Prostate gland (tissue), 2 donors: ENCODE measurements at regions not wholly inside any gene's neighbourhood (a gene's known extent, or its start where the extent isn't known, plus 50 kb on each side); places are given as distances from the start of the nearest gene placed in this dataset.

Experiments
- DNase-seq: peaks from one replicate; pipeline ENCODE4 v3.0.0-alpha.2; 2019; ENCODE audit warnings: low spot score
- H3K27ac ChIP-seq, 2 donors: fragments of 200-600 bp; sonication (generic); 2 replicates each; pipeline ENCODE4 v1.5.1; 2017 to 2019
- H3K27me3 ChIP-seq: fragments of 200-600 bp; sonication (generic); replicated peaks from 2 replicates; pipeline ENCODE4 v1.5.1; 2019; ENCODE audit not compliant: insufficient read depth
- H3K36me3 ChIP-seq, 2 donors: fragments of 200-600 bp; sonication (generic); 1 replicate in 1 of 2; 2 replicates in 1 of 2; pipeline versions ENCODE4 v1.5.1 to v1.8.1; 2017 to 2019
- H3K4me1 ChIP-seq: fragments of 200-600 bp; sonication (generic); replicated peaks from 2 replicates; pipeline ENCODE4 v1.5.1; 2019
- H3K4me3 ChIP-seq, 2 donors: fragments of 200-600 bp; sonication (generic); 2 replicates each; pipeline ENCODE4 v1.5.1; 2017 to 2019
- H3K9me3 ChIP-seq: fragments of 200-600 bp; sonication (generic); 2 replicates; pipeline ENCODE4 v1.5.1; 2017
- POLR2A ChIP-seq: fragments of 450-650 bp; IDR thresholded peaks from one replicate; pipeline ENCODE4 v1.6.1; 2016; ENCODE audit warnings: antibody characterized with exemption, mild to moderate bottlenecking
- POLR2AphosphoS5 ChIP-seq: sonication (generic); formaldehyde crosslinking; IDR thresholded peaks from one replicate; pipeline ENCODE4 v1.6.1; 2017; ENCODE audit warnings: antibody characterized with exemption
- WGBS: methylation state at CpG from one replicate; pipeline ENCODE4 v1.1.5; 2018; 5-methylcytosine and 5-hydroxymethylcytosine counted together
- intact Hi-C: fragments of 100-400 bp; cut with DNase I; formaldehyde crosslinking; loops from one replicate; pipeline ENCODE4 v1.14.2; 2022
- TF ChIP-seq, protein P1 (sequence below), 4 experiments: fragments of 200-600 bp in 2 of 4; fragments of 450-650 bp in 2 of 4; sonication (generic) in 2 of 4; IDR thresholded peaks; 1 replicate in 3 of 4; 2 replicates in 1 of 4; pipeline ENCODE4 v1.5.1; 2016 to 2019; ENCODE audit warnings: antibody characterized with exemption in 4 of 4, mild to moderate bottlenecking in 2 of 4, moderate library complexity in 2 of 4

DNA sequence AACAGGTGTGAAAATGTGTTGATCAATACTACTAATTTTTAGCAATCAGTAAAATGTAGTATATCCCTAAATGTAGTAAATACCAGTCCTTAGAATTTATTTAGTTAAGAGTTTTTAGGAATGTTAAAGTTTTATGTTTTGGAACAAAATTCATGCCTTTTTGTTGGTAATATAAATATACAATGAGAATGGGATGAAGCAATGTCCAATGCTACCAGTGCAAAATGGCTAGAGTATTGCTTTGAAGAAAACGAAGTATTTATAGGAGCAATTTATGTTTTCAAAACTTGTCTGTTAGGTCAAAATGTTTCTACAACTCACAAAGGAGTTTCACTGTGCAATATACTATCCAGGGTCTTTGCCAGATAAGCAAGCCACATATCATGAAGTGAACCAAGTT lies 851.5 kb downstream of the PCDH18 start:
- intact Hi-C loops, result no loop called here
- Histone ChIP-seq H3K9me3 (no peaks in the 10 kb centered on the region), H3K4me3 (no peak overlapping the region), H3K27ac (no peak overlapping the region), H3K4me1 (no peaks in the 10 kb centered on the region), H3K36me3 (no peaks in the 10 kb centered on the region), H3K27me3 (no peaks in the 10 kb centered on the region)
- TF ChIP-seq POLR2AphosphoS5, result no peak
- no peak for TF ChIP-seq POLR2A
- TF ChIP-seq, protein P1, sequence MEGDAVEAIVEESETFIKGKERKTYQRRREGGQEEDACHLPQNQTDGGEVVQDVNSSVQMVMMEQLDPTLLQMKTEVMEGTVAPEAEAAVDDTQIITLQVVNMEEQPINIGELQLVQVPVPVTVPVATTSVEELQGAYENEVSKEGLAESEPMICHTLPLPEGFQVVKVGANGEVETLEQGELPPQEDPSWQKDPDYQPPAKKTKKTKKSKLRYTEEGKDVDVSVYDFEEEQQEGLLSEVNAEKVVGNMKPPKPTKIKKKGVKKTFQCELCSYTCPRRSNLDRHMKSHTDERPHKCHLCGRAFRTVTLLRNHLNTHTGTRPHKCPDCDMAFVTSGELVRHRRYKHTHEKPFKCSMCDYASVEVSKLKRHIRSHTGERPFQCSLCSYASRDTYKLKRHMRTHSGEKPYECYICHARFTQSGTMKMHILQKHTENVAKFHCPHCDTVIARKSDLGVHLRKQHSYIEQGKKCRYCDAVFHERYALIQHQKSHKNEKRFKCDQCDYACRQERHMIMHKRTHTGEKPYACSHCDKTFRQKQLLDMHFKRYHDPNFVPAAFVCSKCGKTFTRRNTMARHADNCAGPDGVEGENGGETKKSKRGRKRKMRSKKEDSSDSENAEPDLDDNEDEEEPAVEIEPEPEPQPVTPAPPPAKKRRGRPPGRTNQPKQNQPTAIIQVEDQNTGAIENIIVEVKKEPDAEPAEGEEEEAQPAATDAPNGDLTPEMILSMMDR (IDR thresholded peaks at IDR 0.05), result no peak
- no peak for DNase-seq
- WGBS, result 62% methylated on average over 1 of the region's 1 CpG

DNA sequence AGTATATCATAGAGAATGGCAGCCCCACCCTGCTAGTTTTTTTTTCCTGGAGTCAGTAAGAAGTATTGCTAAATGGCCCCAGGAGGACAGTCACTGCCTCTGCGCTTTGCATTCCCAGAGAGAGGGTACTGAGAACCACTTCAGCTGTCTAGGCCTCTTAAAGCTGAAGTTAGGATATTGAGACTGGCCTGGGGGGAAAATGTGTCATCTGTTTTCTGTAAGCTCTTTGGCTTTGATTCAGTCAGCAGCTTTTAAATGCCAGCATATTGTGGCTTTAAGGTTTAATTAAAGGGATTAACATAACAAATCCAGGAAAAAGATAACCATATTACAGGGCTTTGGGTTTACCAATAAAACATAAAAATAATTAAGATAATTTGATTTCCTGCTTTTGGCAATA lies 852.0 kb downstream of the PCDH18 start:
- no peak overlapping the region for H3K4me3 ChIP-seq
- WGBS, result 79% methylated on average over 1 of the region's 1 CpG
- TF ChIP-seq, protein P1 (IDR thresholded peaks at IDR 0.05), result no peak
- TF ChIP-seq POLR2AphosphoS5, result no peak
- TF ChIP-seq POLR2A, result no peak
- H3K27me3 ChIP-seq, result no peaks in the 10 kb centered on the region
- H3K36me3 ChIP-seq, result no peaks in the 10 kb centered on the region
- intact Hi-C loops, result no loop called here
- H3K9me3 ChIP-seq, result no peaks in the 10 kb centered on the region
- H3K4me1 ChIP-seq, result no peaks in the 10 kb centered on the region
- DNase-seq, result no peak
- H3K27ac ChIP-seq, result no peak overlapping the region

DNA sequence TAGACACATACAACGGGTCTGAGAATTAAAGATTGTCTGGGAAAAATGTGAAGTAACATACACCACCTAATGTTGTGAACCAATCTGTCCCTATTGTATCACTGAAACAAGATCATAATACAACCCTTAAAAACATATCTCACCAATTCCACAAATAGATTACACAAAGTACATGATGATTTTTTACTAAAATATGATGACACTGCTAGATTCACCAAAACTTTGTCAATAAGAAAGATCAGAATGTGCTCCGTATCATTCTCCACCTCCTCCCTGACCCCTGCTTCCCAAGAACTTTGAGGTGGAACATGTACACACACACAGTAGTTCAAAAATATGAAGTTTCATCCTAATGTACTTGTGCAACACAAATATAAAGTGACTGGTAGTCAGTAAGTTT lies 862.0 kb downstream of the PCDH18 start:
- Histone ChIP-seq H3K9me3 (no peaks in the 10 kb centered on the region), H3K27me3 (no peaks in the 10 kb centered on the region), H3K4me1 (no peaks in the 10 kb centered on the region), H3K27ac (no peak overlapping the region), H3K36me3 (no peaks in the 10 kb centered on the region), H3K4me3 (no peak overlapping the region)
- TF ChIP-seq, protein P1 (IDR thresholded peaks at IDR 0.05), result no peak
- TF ChIP-seq POLR2A (no peak), POLR2AphosphoS5 (no peak)
- no peak for DNase-seq
- intact Hi-C loops, result no loop called here
- 66% methylated on average over 2 of the region's 2 CpGs for WGBS

DNA sequence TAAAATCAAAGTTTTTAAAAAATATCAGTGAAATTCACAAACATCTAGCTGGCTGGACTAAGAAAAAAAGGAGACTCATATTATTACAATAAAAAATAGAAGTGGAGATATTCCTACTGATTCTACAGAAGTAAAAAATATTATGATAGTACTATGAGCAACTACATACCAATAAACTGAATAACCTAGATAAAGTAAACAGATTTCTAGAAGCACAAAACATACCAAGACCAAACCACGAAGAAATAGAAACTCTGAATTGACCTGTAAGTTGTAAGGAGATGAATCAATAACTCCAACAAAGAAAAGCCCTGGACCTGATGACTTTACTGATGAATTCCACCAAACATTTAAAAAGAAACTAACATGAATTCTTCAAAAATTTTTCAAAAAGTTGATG lies 867.3 kb downstream of the PCDH18 start:
- Histone ChIP-seq H3K27ac (no peak overlapping the region), H3K9me3 (no peaks in the 10 kb centered on the region), H3K4me1 (no peaks in the 10 kb centered on the region), H3K4me3 (no peak overlapping the region), H3K27me3 (no peaks in the 10 kb centered on the region), H3K36me3 (no peaks in the 10 kb centered on the region)
- no peak for TF ChIP-seq POLR2AphosphoS5
- TF ChIP-seq POLR2A, result no peak
- TF ChIP-seq, protein P1 (IDR thresholded peaks at IDR 0.05), result no peak
- 41% methylated on average over 1 of the region's 1 CpG for WGBS
- DNase-seq, result no peak
- intact Hi-C loops, result no loop called here

DNA sequence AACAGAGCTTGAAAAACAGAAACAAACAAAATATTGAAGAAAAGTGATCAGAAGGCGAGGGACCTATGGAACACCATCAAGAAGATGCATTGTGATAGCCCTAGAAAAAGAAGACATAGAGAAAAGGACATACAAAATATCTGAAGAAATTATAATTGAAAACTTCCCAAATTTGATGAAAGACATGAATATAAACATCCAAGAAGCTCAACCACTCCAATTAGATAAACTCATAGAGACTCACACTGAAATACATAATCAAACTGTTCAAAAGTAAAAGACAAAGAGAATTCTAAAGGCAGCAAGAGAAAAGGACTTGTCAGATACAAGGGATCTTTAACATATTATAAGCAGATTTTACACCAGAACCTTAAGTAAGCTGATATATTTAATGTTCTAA lies 869.8 kb downstream of the PCDH18 start:
- Histone ChIP-seq H3K9me3 (no peaks in the 10 kb centered on the region), H3K4me3 (no peak overlapping the region), H3K27me3 (no peaks in the 10 kb centered on the region), H3K4me1 (no peaks in the 10 kb centered on the region), H3K27ac (no peak overlapping the region), H3K36me3 (no peaks in the 10 kb centered on the region)
- DNase-seq, result no peak
- TF ChIP-seq, protein P1 (IDR thresholded peaks at IDR 0.05), result no peak
- TF ChIP-seq POLR2AphosphoS5 (no peak), POLR2A (no peak)
- 76% methylated on average over 1 of the region's 1 CpG for WGBS
- intact Hi-C loops, result no loop called here
